NCI-H2171 (cell line): ENCODE measurements at regions not wholly inside any gene's neighbourhood (a gene's known extent, or its start where the extent isn't known, plus 50 kb on each side); places are given as distances from the start of the nearest gene placed in this dataset.

Source experiments
- DNase-seq: peaks from one replicate; lab custom pipeline; 2025; lab: John Stamatoyannopoulos, UW

DNA sequence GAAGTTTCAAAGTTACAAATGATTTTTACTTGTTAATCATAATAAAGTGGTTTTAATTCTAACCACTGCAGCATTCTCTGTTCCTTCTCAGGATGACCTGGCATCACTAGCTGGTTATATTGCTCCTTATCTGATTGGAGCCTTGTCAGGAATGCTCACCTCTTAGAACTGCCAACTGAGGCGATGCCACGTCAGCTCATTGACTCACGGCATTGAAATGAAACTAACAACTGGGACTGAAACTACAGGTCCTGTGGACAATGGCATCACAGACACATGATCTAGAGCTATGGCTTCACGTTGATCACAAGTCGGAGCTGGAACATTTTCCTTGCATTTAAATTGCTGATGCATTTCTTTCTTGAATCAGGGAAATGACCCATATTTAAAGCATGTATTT lies 54.9 kb upstream of the MAP2 start:
- no peak for DNase-seq

DNA sequence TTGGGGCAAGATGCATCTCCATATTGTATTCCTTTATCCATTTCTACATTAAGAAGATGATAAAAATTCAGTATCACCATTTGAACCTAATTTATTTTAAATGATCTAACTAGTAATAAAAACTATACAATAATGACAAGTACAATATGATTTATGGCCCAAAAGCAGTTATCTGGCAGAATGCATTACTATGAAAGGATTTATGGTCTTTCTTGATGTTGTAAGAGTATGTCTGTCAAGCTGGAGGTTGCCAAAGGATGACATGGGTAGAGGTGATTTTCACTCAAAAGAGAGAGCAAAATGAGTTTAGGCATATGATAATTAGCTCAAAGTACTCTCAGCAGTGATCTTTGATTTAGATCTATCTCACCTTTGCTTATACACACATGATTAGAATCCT lies 54.2 kb upstream of the MAP2 start:
- DNase-seq, result no peak

- DNase-seq, result no peak
Observed at GRCh38 chr2:209371407-209371806, 52.4 kb upstream of the MAP2 start.
